ENCODE measurements at regions not wholly inside any gene's neighbourhood (a gene's known extent, or its start where the extent isn't known, plus 50 kb on each side); places are given as distances from the start of the nearest gene placed in this dataset.
A peak's percentile ranks its signal among the peaks of the same experiment; 100 is the strongest.
"Not testable (repeated sequence)": the region's sequence is repeated elsewhere in the genome, so short reads cannot be mapped to it uniquely, and the experiment has no call there.

DNA sequence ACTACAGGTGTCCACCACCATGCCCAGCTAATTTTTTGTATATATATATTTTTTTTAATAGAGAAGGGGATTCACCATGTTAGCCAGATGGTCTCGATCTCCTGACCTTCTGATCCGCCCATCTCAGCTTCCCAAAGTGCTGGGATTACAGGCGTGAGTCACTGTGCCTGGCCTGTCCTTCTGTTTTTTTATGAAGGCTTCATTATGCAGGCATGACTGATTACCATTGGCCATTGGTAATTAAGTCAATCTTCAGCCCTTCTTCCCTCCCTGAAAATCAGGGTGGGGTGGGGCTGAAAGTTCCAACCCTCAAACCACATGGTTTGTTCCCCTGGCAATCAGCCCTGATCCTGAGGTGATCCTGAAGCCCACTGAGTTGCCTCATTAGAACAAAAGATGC is 336.9 kb downstream of the PTTG2 start:
- no peak overlapping the region for H3K27ac Mint-ChIP-seq
- H3K36me3 Mint-ChIP-seq (ENCODE audit: low read depth): peaks cover 9% of the 10 kb centered on the region
- H3K27me3 Mint-ChIP-seq: no peaks in the 10 kb centered on the region
- no peak overlapping the region for H3K4me3 Mint-ChIP-seq
- POLR2A ChIA-PET: no interaction called here
- ATAC-seq (no peak), DNase-seq (no peak)
- CTCF ChIA-PET: no interaction called here
- peaks cover 56% of the 10 kb centered on the region for H3K9me3 Mint-ChIP-seq
- TF ChIP-seq, protein P1, sequence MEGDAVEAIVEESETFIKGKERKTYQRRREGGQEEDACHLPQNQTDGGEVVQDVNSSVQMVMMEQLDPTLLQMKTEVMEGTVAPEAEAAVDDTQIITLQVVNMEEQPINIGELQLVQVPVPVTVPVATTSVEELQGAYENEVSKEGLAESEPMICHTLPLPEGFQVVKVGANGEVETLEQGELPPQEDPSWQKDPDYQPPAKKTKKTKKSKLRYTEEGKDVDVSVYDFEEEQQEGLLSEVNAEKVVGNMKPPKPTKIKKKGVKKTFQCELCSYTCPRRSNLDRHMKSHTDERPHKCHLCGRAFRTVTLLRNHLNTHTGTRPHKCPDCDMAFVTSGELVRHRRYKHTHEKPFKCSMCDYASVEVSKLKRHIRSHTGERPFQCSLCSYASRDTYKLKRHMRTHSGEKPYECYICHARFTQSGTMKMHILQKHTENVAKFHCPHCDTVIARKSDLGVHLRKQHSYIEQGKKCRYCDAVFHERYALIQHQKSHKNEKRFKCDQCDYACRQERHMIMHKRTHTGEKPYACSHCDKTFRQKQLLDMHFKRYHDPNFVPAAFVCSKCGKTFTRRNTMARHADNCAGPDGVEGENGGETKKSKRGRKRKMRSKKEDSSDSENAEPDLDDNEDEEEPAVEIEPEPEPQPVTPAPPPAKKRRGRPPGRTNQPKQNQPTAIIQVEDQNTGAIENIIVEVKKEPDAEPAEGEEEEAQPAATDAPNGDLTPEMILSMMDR (IDR thresholded peaks at IDR 0.05): no peak
- intact Hi-C loops (cut with micrococcal nuclease): no loop called here
- no peaks in the 10 kb centered on the region for H3K4me1 Mint-ChIP-seq (ENCODE audit: low read depth)

DNA sequence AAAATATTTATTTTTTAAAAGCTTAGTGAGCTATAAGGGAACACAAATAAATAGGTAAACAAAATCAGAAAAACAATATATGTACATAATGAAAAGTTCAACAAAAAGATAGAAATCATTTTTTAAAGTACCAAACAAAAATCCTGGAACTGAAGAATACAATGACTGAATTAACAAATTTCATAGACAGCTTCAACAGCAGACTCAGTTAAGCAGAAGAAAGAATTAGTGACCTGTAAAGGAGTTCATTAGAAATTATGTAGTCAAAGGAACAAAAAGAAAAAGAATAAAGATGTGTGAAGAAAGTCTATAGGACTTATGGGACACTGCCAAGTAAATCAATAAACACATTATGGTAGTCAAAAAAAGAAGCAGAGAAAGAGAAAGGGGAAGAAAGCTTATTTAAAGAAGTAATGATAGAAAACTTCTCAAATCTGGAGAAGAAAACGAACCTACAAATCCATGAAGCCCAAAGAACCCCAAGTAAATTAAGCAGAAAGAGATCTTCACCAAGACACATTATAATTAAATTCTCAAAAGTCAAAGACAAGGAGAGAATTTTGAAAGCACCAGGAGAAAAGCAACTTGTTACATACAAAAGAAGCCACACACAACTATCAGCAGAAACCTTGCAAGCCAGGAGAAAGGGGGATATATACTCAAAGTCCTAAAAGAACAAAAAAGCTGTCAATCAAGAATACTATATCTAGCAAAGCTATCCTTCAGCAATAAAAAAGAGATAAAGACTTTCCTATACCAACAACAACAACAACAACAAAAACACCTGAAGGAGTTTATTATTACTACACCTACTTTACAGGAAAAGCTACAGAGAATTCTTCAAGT is 338.9 kb downstream of the PTTG2 start:
- DNase-seq: no peak
- CTCF ChIA-PET: interaction anchor here (1.4 to 1.5 kb wide), 3 partner anchors 16 to 118 kb away, joined by 3 read pairs; no protein-coding TSS in a partner anchor
- no peak for ATAC-seq
- H3K27ac Mint-ChIP-seq: no peak overlapping the region
- POLR2A ChIA-PET: no interaction called here
- peaks cover 9% of the 10 kb centered on the region for H3K36me3 Mint-ChIP-seq (ENCODE audit: low read depth)
- peaks cover 50% of the 10 kb centered on the region for H3K9me3 Mint-ChIP-seq
- TF ChIP-seq, protein P1 (IDR thresholded peaks at IDR 0.05): no peak
- no peak overlapping the region for H3K4me3 Mint-ChIP-seq
- intact Hi-C loops (cut with micrococcal nuclease): no loop called here
- no peaks in the 10 kb centered on the region for H3K4me1 Mint-ChIP-seq (ENCODE audit: low read depth)
- no peaks in the 10 kb centered on the region for H3K27me3 Mint-ChIP-seq

DNA sequence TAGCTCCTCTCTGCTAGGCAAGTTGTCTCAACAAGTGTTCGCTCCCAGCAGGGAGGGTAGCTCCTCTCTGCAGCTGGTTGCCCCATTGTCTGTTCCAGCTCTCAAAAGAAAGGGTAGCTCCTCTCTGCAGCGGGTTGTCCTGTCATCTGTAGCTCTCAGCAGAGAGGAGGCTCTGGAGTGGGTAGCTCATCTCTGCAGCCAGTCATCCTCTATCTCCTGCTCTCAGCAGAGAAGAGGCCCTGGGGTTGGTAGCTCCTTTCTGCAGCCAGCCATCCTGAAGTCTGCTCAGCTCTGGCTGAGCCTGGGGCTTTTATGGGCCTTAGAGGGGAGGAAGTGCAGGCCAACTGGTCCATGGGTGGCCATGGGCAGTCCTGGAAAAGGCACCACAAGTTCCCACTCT is 342.7 kb downstream of the PTTG2 start:
- Mint-ChIP-seq H3K27me3 (no peaks in the 10 kb centered on the region), H3K36me3 (ENCODE audit: low read depth) (peaks cover 7% of the 10 kb centered on the region), H3K4me1 (ENCODE audit: low read depth) (peaks cover 24% of the 10 kb centered on the region), H3K27ac (no peak overlapping the region), H3K4me3 (no peak overlapping the region), H3K9me3 (peaks cover 36% of the 10 kb centered on the region)
- intact Hi-C loops (cut with micrococcal nuclease): no loop called here
- ChIA-PET POLR2A (no interaction called here), CTCF (interaction anchor here (0.8 to 2.2 kb wide), 4 partner anchors 17 to 456 kb away, joined by 3 to 6 read pairs (median 4); no protein-coding TSS in a partner anchor)
- ATAC-seq: no peak
- DNase-seq: no peak
- TF ChIP-seq, protein P1 (IDR thresholded peaks at IDR 0.05): no peak

DNA sequence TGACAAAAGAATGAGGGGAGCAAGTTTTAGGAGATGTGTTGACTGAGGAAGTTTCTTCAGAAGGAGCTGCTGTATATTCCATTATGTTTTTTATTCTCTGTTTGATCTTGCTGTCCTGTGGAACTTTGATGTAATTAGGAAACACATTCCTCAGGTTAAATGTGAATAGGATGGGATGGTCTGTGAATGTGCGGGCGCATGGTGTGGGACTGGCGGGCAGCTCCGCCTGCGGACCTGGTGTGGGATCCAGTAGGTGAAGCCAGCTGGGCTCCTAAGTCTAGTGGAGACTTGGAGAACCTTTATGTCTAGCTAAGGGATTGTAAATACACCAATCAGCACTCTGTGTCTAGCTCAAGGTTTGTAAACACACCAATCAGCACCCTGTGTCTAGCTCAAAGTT is 344.3 kb downstream of the PTTG2 start:
- H3K4me3 Mint-ChIP-seq; H3K27me3 Mint-ChIP-seq; intact Hi-C loops (cut with micrococcal nuclease); H3K36me3 Mint-ChIP-seq (ENCODE audit: low read depth); ATAC-seq; H3K27ac Mint-ChIP-seq; DNase-seq: not testable (repeated sequence)
- peaks cover 26% of the 10 kb centered on the region for H3K9me3 Mint-ChIP-seq
- peaks cover 37% of the 10 kb centered on the region for H3K4me1 Mint-ChIP-seq (ENCODE audit: low read depth)
- CTCF ChIA-PET: interaction anchor here (2.2 kb wide), 1 partner anchor 15 kb away, joined by 6 read pairs; no protein-coding TSS in a partner anchor
- POLR2A ChIA-PET: interaction anchor here (0.7 kb wide), 1 partner anchor 14 kb away, joined by 3 read pairs; no protein-coding TSS in a partner anchor

DNA sequence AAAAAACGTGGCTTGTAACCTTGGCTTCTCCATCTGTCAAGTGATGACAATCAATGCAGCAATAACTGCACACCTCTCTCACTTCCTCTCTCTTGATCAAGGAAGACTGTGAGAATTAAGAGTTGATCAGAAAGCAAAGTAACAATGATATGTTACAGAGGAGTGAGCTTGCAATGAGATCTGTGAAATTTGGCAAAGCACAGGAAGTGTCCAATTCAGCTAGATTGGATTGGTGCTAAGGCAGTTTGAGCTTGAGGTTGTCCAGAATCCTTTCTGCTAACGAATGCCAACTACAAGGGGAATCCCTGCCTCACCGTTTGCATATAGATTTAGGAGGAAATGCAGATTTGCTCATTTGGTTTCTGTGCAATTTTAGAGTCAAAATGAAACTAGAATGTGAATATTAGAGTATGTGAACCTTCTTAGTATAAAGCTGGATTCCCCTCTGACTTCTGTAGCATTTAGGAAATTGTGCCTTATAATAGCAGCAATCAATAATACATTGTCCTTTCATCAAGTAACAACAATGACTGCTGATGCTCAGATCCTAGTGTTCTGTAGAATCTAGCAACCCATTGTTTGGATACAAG is 346.4 kb downstream of the PTTG2 start:
- ATAC-seq: peak; percentile 74
- Mint-ChIP-seq H3K4me3 (no peak overlapping the region), H3K4me1 (ENCODE audit: low read depth) (peaks cover 58% of the 10 kb centered on the region), H3K36me3 (ENCODE audit: low read depth) (peaks cover 2% of the 10 kb centered on the region), H3K27ac (peak overlapping the region; percentile 86), H3K27me3 (no peaks in the 10 kb centered on the region), H3K9me3 (peaks cover 9% of the 10 kb centered on the region)
- intact Hi-C loops (cut with micrococcal nuclease): loop anchor here (5.0 kb wide), 1 partner anchor 174 kb away; no protein-coding TSS in a partner anchor
- CTCF ChIA-PET: interaction anchor here (1.1 to 2.1 kb wide), 4 partner anchors 13 to 368 kb away, joined by 4 to 21 read pairs (median 7); no protein-coding TSS in a partner anchor
- peak; percentile 72 for DNase-seq
- TF ChIP-seq, protein P1 (IDR thresholded peaks at IDR 0.05): no peak
- POLR2A ChIA-PET: interaction anchor here (0.7 to 1.8 kb wide), 4 partner anchors 28 to 174 kb away, joined by 3 to 4 read pairs (median 3); no protein-coding TSS in a partner anchor

All from activated CD8-positive, alpha-beta T cell treated with anti-CD3 and anti-CD28 coated beads for 36 hours (primary cell).